SH-SY5Y (cell line): ENCODE measurements at regions not wholly inside any gene's neighbourhood (a gene's known extent, or its start where the extent isn't known, plus 50 kb on each side); places are given as distances from the start of the nearest gene placed in this dataset.

Experiments used
- GATA2 ChIP-seq: IDR thresholded peaks from 2 replicates; pipeline ENCODE4 v1.6.1; 2011; ENCODE audit warnings: mild to moderate bottlenecking, low read depth, low read length
- GATA3 ChIP-seq: IDR thresholded peaks from 2 replicates; pipeline ENCODE4 v1.6.1; 2011; ENCODE audit warnings: low read depth, mild to moderate bottlenecking, low read length, moderate library complexity

- TF ChIP-seq GATA2 (peak; percentile 70), GATA3 (no peak)
Measured at GRCh38 chr1:5227114-5227513, 572.7 kb downstream of the AJAP1 start.
